NOMO-1 (cell line): ENCODE measurements at regions not wholly inside any gene's neighbourhood (a gene's known extent, or its start where the extent isn't known, plus 50 kb on each side); places are given as distances from the start of the nearest gene placed in this dataset.

Experiments used
- DNase-seq, 2 experiments: peaks; one replicate each; lab custom pipeline; 2025; ENCODE audit not compliant: unreplicated experiment in 2 of 2; lab: John Stamatoyannopoulos, UW

- DNase-seq, result no peak
These were observed 52.4 kb upstream of the FICD start for GRCh38 chr12:108462686-108463085.

DNA sequence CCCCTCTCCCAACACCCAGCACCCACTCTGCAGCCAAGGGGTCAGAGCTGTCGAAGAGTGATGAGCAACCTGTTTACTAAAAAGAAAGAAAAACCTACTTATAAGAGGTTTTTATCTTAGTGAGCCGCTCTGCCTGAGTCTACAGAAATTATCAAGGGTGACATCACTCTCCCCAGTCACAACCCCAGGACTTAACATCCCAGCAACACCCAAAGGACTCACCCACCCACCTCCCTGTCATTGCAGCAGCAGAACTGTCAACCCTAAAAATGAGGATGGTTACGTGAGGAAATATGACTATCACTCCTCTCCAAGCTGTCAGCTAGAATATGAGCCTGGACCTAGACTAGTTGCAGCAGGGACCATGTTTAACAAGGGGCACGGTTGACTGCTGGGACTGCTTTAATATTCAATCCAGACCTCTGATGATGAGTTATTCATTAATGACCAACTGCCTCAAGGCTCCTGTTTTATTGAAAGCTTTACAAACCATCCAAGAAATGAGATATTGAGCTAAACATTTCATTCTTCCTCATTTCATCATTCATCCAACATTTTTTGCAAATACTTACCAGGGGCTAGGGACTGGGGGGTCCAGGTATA lies 53.9 kb upstream of the FICD start:
- DNase-seq, result no peak

GRCh38 chr12:108459149-108459548 lies 55.9 kb upstream of the FICD start:
- DNase-seq, result no peak

DNA sequence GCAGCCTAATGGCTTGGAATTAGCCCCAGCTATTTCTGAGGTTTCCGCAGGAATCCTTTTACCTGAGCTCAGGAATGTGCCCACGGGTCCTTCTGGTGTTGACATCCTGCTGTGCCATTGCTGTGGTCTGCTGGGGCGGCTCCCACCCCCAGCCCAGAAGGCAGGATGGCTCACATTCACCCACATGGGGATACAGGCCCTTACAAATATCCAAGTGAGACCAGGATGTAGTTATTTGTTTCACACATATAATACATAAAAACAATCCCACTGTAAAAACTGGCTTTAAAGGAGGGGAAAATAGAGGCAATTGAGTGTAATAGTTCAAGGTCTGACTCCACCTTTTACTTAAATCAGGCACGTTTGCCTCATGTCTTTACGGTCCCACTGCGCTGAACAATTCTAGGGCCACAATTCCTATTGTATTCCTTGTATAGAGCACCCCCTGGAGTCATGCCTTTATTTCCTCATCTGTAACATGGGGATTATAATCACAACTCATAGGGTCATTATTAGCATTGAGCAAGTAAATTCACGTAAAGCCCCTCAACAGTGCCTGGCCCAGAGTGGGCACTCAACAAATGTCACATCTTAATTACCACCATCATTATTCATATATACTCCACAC lies 57.2 kb upstream of the FICD start:
- no peak for DNase-seq

DNA sequence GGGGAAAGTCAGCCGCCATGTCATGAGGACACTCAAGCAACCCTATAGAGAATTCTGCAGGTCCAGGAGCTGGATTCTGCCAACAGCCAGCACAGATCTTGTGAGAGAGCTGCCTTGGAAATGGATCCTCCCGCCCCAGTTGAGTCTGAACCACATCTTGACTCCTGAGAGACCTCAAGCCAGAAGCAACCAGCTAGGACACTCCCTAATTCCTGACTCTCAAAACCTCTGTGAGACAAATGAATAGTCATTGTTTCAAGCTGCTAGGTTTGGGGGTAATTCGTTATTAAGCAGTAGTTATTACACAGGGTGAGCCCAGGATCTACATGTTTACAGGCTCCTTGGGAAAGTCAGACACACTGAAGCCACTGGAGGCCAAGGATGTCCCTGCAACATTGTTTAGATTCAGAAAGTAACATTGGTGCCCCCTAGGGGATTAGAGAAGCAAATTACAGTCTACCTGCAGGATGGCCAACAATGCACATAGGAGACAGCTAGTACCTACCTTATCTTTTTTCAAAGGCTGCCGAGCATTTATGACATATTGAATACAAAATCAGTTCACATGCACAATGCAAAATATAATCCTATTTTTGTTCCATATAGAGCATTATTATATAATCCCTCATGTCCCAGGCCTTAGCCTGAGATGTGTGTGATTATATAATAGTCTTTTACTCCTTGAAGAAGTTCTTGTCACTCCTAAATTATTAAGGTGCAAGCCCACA lies 57.9 kb upstream of the FICD start:
- peak; percentile 18 to 73 for DNase-seq

DNA sequence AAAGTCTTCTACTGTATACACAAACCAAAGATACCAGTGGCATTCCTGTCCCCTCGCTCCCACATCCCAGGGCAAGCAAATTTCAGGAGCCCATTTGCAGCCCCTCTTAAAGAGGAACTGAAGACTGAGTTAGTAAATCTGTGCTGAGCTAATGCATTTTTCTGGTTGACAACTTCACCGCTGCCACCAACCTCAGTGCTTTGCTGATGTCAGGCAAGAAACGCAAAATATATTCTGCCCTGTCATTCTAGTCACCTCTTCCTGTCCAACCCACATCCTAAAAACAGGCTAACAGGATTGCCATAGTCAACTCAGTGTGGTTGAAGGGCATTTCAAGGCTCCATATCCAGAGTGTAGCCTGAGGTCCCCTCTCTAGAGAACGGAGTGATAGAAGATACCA lies 59.4 kb upstream of the FICD start:
- no peak for DNase-seq

DNA sequence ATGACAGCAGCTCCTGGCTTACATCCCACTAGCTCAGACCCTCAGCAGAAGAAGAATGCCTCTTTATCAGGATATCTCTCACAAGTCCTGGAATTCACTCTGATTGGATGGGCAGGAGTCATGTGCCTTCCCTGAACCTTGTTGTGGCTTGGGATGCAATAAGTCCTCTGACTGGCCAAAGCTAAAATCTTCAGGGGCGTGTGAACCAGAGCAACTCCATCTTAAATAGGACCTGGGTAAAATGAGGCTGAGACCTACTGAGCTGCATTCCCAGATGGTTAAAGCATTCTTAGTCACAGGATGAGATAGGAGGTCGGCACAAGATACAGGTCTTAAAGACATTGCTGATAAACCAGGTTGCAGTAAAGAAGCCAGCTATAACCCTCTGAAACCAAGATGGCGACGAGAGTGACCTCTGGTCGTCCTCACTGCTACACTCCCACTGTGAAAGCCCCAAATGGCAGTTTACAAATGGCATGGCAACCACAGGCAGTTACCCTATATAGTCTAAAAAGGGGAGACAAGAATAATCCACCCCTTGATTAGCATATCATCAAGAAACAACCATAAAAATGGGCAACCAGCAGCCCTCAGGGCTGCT lies 60.4 kb upstream of the FICD start:
- DNase-seq, result no peak

DNA sequence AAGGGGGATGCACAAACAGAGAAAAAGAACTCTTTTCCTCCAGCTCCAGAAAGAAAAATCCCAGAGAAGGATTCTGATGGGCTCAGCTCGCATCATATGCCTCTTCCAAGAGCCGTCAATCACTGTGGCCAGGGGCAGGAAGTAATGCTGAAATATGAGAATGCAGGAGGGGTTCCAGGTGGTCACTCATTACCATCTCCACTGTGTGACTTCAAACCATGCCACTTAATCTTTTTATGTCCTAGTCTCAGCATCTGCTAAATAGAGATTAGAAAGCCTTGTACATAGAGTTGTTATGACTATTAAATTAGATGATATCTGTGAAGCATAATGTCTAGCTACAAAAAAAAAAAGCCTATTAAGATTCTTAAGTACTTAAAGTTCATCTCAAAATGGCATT lies 65.6 kb upstream of the FICD start:
- no peak for DNase-seq

DNA sequence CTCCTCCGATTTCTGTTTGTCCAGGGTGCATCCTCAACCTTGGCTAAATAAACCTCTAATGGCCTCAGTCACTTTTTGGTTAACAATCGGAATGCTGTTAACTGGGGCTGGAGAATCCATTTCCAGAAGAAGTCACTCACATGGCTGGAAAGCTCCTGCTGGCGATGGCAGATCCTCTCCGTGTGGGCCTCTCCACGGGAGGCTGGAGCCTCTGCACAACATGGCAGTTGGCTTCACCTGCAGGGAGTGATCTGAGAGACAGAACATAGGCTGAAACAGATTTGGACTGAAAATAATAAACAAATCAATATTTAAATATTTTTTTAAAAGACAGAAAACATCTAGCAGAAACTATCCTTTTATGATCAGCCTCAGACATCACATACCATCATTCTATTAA lies 66.8 kb upstream of the FICD start:
- no peak for DNase-seq

DNA sequence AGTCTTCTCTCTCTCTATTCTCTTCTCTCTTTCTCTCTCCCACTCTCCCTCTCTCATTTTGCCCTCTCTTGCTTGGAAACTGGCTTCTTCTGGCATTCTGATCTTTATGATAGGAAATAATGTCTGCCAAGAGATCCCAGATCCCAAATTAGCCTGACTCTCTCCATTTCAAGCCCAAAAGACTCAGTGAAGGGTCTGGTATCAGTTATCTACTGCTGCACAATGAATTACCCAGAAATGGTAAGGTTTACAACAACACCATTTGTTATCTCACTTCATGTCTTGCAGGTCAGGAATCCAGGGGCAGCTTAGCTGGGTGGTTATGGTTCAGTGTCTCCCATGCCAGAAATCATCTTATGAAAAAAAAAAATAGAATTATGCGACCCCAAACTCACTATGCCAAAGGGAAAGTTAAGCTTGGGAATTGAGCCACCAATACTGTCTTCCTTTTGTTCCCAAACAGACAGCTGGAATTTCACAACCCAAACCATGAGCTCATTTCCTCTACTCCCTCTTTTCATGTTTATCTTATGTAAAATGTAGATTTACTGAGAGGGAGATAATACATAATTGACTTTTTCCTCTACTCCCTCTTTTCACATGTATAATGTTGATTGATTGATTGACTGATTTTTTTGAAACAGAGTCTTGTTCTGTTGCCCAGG lies 67.8 kb upstream of the FICD start:
- no peak for DNase-seq

- no peak for DNase-seq
These were observed 68.3 kb upstream of the FICD start for GRCh38 chr12:108446766-108447165.

GRCh38 chr12:108442910-108443309 lies 72.2 kb upstream of the FICD start:
- no peak for DNase-seq

DNA sequence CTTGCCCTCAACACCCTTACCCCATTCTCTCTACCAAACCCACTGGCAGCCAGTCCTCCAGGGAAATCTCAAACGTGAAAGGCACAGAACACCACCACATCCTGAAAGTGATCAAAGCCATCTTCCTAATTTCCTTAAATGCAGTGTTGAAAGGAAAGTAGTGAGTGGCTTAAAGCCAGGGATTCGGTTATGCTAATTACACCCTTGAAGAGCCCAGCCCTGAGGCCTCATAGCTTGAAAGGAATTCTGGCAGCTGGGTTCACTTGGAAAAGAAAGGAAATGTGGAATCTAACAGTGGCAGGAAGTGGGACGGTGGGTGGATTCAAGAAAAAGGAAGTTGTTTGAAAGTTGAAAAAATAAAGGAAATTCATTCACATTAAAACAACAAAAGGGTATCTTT lies 73.0 kb upstream of the FICD start:
- no peak for DNase-seq

DNA sequence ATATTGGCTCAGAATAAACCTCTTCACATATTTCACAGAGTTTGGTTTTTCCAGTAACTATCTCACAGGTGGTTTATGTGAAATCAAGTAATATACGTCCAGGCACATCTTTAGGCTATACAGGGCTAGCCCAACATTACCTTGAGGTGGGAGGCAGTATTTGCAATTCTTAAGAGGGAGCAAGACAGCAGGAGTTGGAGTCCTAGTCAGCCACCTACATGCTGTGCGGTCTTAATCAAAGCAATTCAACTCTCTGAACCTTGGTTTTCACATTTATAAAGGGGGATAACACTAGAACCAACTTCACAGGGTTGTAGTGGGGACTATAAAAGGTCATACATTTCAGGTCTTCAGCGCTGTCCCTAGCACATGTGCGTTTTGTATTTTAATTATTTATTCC lies 73.5 kb upstream of the FICD start:
- DNase-seq, result no peak

- no peak for DNase-seq
These were observed 74.3 kb upstream of the FICD start for GRCh38 chr12:108440736-108441135.

GRCh38 chr12:108438667-108439066 lies 76.4 kb upstream of the FICD start:
- DNase-seq, result no peak

DNA sequence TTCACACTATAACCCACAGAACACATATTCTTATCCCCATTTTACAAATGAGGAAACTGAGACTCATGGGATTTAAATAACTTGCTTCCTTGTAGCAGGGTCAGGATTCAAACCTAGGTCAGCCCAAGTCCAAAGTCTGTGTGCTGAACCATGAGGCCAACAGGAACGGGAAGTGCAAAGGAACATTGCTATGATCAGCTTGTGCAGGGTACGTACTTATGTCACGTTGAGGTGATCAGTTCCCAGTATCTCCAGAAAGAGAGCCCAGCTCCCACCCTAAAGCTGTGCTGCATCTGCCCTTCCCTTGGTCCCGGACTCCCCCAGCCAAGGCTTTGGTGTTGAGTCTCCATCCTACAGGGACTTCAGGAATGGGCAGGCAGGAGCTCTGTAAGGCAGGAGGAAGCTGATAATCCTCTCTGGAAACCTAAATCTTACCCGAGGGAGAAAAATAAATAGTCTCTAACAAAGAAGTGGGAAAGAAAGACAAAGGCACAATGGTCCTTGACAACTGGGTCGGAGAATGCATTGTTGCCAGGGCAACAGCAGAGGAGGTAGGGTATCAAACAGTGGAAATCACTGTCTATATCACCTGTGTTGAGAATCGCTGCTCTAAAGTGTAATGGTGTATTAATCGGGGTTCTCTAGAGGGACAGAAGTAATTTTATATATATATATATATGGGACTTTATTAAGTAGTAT lies 82.5 kb upstream of the FICD start:
- DNase-seq, result no peak

GRCh38 chr12:108430926-108431325 lies 84.2 kb upstream of the FICD start:
- DNase-seq, result no peak

DNA sequence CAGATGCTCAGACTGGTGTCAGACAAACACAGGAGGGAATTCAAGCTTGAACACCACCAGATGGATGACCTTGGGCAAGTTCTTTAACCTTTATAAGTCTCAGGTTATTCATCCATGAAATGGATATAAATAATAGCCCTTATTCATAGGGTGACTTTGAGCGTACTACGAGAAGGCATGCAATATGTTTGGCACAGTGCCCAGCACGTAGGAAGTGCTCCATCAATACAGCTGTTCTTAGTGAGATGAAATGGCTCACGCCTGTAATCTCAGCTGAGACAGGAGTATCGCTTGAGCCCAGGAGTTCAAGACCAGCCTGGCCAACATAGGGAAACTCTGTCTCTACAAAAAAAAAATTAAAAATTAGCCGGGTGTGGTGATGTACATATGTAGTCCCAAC lies 84.8 kb upstream of the FICD start:
- no peak for DNase-seq

GRCh38 chr12:108425238-108425795 lies 86.2 kb upstream of the CMKLR1 start:
- no peak for DNase-seq

- DNase-seq, result no peak
These were observed 85.7 kb upstream of the CMKLR1 start for GRCh38 chr12:108424816-108425215.
